SU-DHL-6 (cell line): ENCODE measurements at regions not wholly inside any gene's neighbourhood (a gene's known extent, or its start where the extent isn't known, plus 50 kb on each side); places are given as distances from the start of the nearest gene placed in this dataset.

Experiments used
- CTCF ChIP-seq: fragments of 200-600 bp; sonication (generic); IDR thresholded peaks from one replicate; pipeline ENCODE4 v1.5.1; 2017; ENCODE audit warnings: antibody characterized with exemption, mild to moderate bottlenecking, low read length, moderate library complexity; ENCODE audit not compliant: insufficient read depth, poor library complexity, severe bottlenecking
- EZH2phosphoT487 ChIP-seq: fragments of 200-600 bp; sonication (generic), shearing (Covaris generic); conservative IDR thresholded peaks from 2 replicates; pipeline ENCODE4 v1.6.1; 2018; ENCODE audit warnings: mild to moderate bottlenecking, antibody characterized with exemption, low read length, moderate library complexity, mixed read lengths

GRCh38 chr9:31040564-31040963, 1343.9 kb upstream of the ACO1 start:
- TF ChIP-seq CTCF (no peak), EZH2phosphoT487 (no peak)
